Type B pancreatic cell (in vitro differentiated cells): ENCODE measurements at regions not wholly inside any gene's neighbourhood (a gene's known extent, or its start where the extent isn't known, plus 50 kb on each side); places are given as distances from the start of the nearest gene placed in this dataset.

Experiments
- DNase-seq: peaks from one replicate; pipeline ENCODE4 v3.0.0; 2021; ENCODE audit warnings: mixed read lengths; ENCODE audit not compliant: unreplicated experiment; ENCODE audit errors: extremely low spot score
- H3K27ac Mint-ChIP-seq: 2 replicates; pipeline ENCODE4 v1.8.0; 2021; ENCODE audit warnings: mild to moderate bottlenecking, mixed read lengths
- H3K27me3 Mint-ChIP-seq: 2 replicates; pipeline ENCODE4 v1.8.0; 2021; ENCODE audit warnings: mixed read lengths
- H3K36me3 Mint-ChIP-seq: 2 replicates; pipeline ENCODE4 v1.8.0; 2021; ENCODE audit warnings: mixed read lengths
- H3K4me1 Mint-ChIP-seq: one replicate; pipeline ENCODE4 v1.8.0; 2021; ENCODE audit warnings: mixed read lengths; ENCODE audit not compliant: unreplicated experiment
- H3K4me3 Mint-ChIP-seq: 2 replicates; pipeline ENCODE4 v1.8.0; 2021; ENCODE audit warnings: mild to moderate bottlenecking, mixed read lengths
- H3K9me3 Mint-ChIP-seq: 2 replicates; pipeline ENCODE4 v1.8.0; 2021; ENCODE audit warnings: mixed read lengths
- TF ChIP-seq, protein P1 (sequence below): fragments of 200-600 bp; sonication (generic); conservative IDR thresholded peaks from 2 replicates; pipeline ENCODE4 v1.5.0; 2021; ENCODE audit warnings: antibody characterized with exemption, mild to moderate bottlenecking

DNA sequence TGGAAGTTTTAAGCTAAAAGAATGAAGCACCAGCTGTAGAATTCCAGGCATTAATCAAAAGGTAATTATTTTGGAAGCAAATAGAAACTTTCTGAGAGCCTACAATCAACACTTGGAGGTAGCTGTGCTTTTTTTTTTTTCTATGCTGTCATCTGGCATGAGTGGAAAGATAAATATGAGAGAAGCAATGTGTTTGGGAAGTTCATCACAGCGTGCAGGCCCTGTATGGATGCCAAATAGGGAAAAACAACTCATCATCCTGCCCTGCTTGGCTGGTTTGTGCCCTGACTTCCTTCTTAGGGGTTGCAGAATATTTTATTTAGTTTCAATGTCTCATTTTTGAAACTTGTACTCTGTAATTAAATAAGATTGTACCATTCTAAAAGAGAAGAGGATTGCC is 437.4 kb downstream of the PIK3C3 start:
- DNase-seq, result no peak
- H3K27me3 Mint-ChIP-seq, result no peaks in the 10 kb centered on the region

DNA sequence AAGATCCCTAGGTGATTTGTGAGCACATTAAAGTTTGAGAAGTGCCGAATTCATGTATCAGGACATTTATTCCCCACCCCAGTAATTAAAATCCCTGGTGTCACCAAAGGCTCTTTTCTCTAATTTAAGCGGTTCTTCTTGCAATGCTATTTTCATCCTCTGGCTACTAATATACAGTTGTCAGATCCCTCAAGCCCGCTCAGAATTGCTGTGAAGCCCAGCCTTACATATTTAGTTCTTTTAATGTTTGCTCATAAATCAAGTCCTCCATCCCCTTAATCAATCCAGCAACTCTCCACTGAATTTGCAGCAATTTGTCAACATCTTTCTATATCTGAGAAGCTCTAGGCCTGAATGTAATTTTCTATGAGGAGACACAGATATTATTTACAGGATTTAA is 437.9 kb downstream of the PIK3C3 start:
- Mint-ChIP-seq H3K4me3 (no peak overlapping the region), H3K9me3 (peaks cover 4% of the 10 kb centered on the region), H3K4me1 (peaks cover 20% of the 10 kb centered on the region), H3K27me3 (no peaks in the 10 kb centered on the region), H3K27ac (no peak overlapping the region), H3K36me3 (no peaks in the 10 kb centered on the region)
- DNase-seq, result no peak
- TF ChIP-seq, protein P1, sequence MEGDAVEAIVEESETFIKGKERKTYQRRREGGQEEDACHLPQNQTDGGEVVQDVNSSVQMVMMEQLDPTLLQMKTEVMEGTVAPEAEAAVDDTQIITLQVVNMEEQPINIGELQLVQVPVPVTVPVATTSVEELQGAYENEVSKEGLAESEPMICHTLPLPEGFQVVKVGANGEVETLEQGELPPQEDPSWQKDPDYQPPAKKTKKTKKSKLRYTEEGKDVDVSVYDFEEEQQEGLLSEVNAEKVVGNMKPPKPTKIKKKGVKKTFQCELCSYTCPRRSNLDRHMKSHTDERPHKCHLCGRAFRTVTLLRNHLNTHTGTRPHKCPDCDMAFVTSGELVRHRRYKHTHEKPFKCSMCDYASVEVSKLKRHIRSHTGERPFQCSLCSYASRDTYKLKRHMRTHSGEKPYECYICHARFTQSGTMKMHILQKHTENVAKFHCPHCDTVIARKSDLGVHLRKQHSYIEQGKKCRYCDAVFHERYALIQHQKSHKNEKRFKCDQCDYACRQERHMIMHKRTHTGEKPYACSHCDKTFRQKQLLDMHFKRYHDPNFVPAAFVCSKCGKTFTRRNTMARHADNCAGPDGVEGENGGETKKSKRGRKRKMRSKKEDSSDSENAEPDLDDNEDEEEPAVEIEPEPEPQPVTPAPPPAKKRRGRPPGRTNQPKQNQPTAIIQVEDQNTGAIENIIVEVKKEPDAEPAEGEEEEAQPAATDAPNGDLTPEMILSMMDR, result no peak

More for the DNA sequence above, 437.4 kb downstream of the PIK3C3 start:
- H3K27ac Mint-ChIP-seq, result no peak overlapping the region
- no peak overlapping the region for H3K4me3 Mint-ChIP-seq
- H3K4me1 Mint-ChIP-seq, result peaks cover 20% of the 10 kb centered on the region
- TF ChIP-seq, protein P1, result no peak
- no peaks in the 10 kb centered on the region for H3K36me3 Mint-ChIP-seq
- H3K9me3 Mint-ChIP-seq, result peaks cover 4% of the 10 kb centered on the region

DNA sequence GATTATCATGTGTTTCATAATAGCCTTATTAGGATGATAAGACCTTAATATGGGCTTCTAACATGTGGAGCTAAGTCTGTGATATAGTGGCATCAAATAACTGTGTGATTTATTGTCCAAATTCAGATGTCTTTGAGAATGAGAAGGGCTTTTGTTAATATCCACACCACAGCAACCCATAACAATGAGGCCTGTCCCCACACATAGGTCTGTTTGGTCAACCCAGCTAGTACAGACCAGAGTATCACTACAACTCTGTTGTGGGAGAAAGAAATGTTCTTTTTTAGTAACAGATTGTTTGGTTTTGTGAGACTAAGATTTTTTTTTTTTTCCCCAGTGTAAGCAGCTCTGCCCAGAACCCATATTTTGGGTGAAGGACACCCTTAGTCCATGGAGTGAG is 439.2 kb downstream of the PIK3C3 start:
- TF ChIP-seq, protein P1, result no peak
- Mint-ChIP-seq H3K4me1 (peaks cover 20% of the 10 kb centered on the region), H3K9me3 (no peaks in the 10 kb centered on the region), H3K27me3 (no peaks in the 10 kb centered on the region), H3K4me3 (no peak overlapping the region), H3K27ac (no peak overlapping the region), H3K36me3 (no peaks in the 10 kb centered on the region)
- DNase-seq, result no peak

- no peak for DNase-seq
- peak overlapping the region; percentile 27 for H3K27ac Mint-ChIP-seq
- H3K9me3 Mint-ChIP-seq, result peaks cover 5% of the 10 kb centered on the region
- peaks cover 4% of the 10 kb centered on the region for H3K4me1 Mint-ChIP-seq
- H3K27me3 Mint-ChIP-seq, result no peaks in the 10 kb centered on the region
- TF ChIP-seq, protein P1, result peak; percentile 35
- no peak overlapping the region for H3K4me3 Mint-ChIP-seq
- no peaks in the 10 kb centered on the region for H3K36me3 Mint-ChIP-seq
These were observed 446.2 kb downstream of the PIK3C3 start for GRCh38 chr18:42401131-42401673.

- DNase-seq, result no peak
- H3K9me3 Mint-ChIP-seq, result peaks cover 5% of the 10 kb centered on the region
- H3K27me3 Mint-ChIP-seq, result no peaks in the 10 kb centered on the region
- peaks cover 4% of the 10 kb centered on the region for H3K4me1 Mint-ChIP-seq
- TF ChIP-seq, protein P1, result no peak
- H3K4me3 Mint-ChIP-seq, result no peak overlapping the region
- H3K27ac Mint-ChIP-seq, result no peak overlapping the region
- no peaks in the 10 kb centered on the region for H3K36me3 Mint-ChIP-seq
These were observed 449.1 kb downstream of the PIK3C3 start for GRCh38 chr18:42404151-42404550.

DNA sequence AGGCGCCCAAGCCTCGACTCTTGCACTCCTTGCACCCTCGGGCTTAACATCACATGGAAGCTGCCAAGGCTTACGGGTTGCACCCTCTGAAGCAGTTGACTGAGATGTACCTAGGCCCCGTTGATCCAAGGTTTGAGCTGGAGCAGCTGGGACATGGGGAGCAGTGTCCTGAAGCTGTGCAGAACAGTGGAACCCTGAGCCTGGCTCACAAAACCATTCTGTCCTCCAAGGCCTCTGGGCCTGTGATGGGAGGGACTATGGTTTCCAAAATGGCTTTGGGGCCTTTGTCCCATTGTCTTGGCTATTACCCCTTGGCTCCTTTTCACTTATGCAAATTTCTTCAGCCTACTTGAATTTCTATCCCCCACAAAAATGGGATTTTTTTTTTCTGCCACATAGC is 454.0 kb downstream of the PIK3C3 start:
- TF ChIP-seq, protein P1, result no peak
- Mint-ChIP-seq H3K27ac (no peak overlapping the region), H3K4me1 (peaks cover 2% of the 10 kb centered on the region), H3K9me3 (peaks cover 11% of the 10 kb centered on the region), H3K36me3 (peaks cover 6% of the 10 kb centered on the region), H3K4me3 (no peak overlapping the region), H3K27me3 (no peaks in the 10 kb centered on the region)
- DNase-seq, result no peak
